Mesendoderm (in vitro differentiated cells): ENCODE measurements at regions not wholly inside any gene's neighbourhood (a gene's known extent, or its start where the extent isn't known, plus 50 kb on each side); places are given as distances from the start of the nearest gene placed in this dataset.

ENCODE experiments used
- DNase-seq: peaks from one replicate; pipeline ENCODE4 v3.0.0; 2013
- H2AK5ac ChIP-seq: 2 replicates; pipeline ENCODE4 v1.6.1; 2013; ENCODE audit warnings: low read length, inconsistent platforms
- H2BK120ac ChIP-seq: 2 replicates; pipeline ENCODE4 v1.6.1; 2013; ENCODE audit warnings: low read depth, mild to moderate bottlenecking, low read length, moderate library complexity, mixed read lengths
- H2BK15ac ChIP-seq: replicated peaks from 2 replicates; pipeline ENCODE4 v1.6.1; 2013; ENCODE audit warnings: low read depth, mild to moderate bottlenecking, moderate library complexity
- H2BK5ac ChIP-seq: 2 replicates; pipeline ENCODE4 v1.6.1; 2013; ENCODE audit warnings: low read length, inconsistent platforms
- H3K18ac ChIP-seq: 2 replicates; pipeline ENCODE4 v1.6.1; 2013; ENCODE audit warnings: mild to moderate bottlenecking, low read length, mixed read lengths
- H3K23ac ChIP-seq: one replicate; pipeline ENCODE4 v1.6.1; 2013; ENCODE audit warnings: low read length
- H3K27ac ChIP-seq: 2 replicates; pipeline ENCODE4 v1.5.1; 2013; ENCODE audit warnings: low read depth, mild to moderate bottlenecking, inconsistent platforms, low read length, moderate library complexity
- H3K27me3 ChIP-seq: 2 replicates; pipeline ENCODE4 v1.6.1; 2013; ENCODE audit warnings: low read length, control low read depth, mild to moderate bottlenecking, inconsistent platforms; ENCODE audit not compliant: insufficient read depth, poor library complexity
- H3K36me3 ChIP-seq: 2 replicates; pipeline ENCODE4 v1.6.1; 2013; ENCODE audit warnings: low read length, inconsistent platforms; ENCODE audit not compliant: control insufficient read depth, insufficient read depth
- H3K4ac ChIP-seq: one replicate; pipeline ENCODE4 v1.6.1; 2013; ENCODE audit warnings: low read depth, mild to moderate bottlenecking, low read length, moderate library complexity
- H3K4me1 ChIP-seq: 2 replicates; pipeline ENCODE4 v1.6.1; 2013; ENCODE audit warnings: low read depth, low read length, inconsistent platforms; ENCODE audit not compliant: control insufficient read depth
- H3K4me2 ChIP-seq: 2 replicates; pipeline ENCODE4 v1.6.1; 2013; ENCODE audit warnings: low read length
- H3K4me3 ChIP-seq: 2 replicates; pipeline ENCODE4 v1.5.1; 2013; ENCODE audit warnings: mild to moderate bottlenecking, low read length
- H3K56ac ChIP-seq: one replicate; pipeline ENCODE4 v1.6.1; 2013; ENCODE audit warnings: low read length
- H3K79me1 ChIP-seq: 2 replicates; pipeline ENCODE4 v1.6.1; 2013; ENCODE audit warnings: low read length, inconsistent platforms
- H3K79me2 ChIP-seq: 2 replicates; pipeline ENCODE4 v1.6.1; 2013; ENCODE audit warnings: mild to moderate bottlenecking, low read length; ENCODE audit not compliant: control insufficient read depth, insufficient read depth
- H3K9ac ChIP-seq: 2 replicates; pipeline ENCODE4 v1.6.1; 2013; ENCODE audit warnings: low read length, inconsistent platforms
- H4K5ac ChIP-seq: one replicate; pipeline ENCODE4 v1.6.1; 2013; ENCODE audit warnings: low read length
- H4K8ac ChIP-seq: one replicate; pipeline ENCODE4 v1.6.1; 2013; ENCODE audit warnings: low read depth, mild to moderate bottlenecking, control low read depth, low read length, moderate library complexity
- WGBS: extraction: QIAGEN DNeasy Blood & Tissue Kit; methylation state at CpG from one replicate; pipeline ENCODE4 v1.1.7; 2013; ENCODE audit warnings: low lambda C conversion rate, missing lambda C conversion rate; ENCODE audit not compliant: insufficient coverage; ENCODE audit errors: extremely low coverage; 5-methylcytosine and 5-hydroxymethylcytosine counted together

DNA sequence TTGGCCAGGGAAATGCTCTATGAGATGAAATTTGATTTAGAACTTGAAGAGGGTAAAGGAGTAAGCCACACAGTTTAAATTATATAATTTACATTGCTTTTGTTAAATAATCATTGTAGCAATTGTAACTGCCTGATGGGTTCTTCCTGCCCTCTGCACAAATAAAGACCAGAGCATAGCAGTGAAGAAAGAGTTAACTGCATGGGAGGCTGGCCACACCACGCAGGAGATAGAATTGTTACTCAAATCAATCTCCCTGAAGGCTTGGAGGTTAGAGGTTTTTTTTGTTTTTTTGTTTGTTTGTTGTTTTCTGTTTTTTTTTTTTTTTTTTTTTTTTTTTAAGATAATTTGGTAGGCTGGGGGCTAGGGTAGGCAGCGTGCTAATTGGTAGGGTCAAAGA lies 467.0 kb upstream of the GOT2 start:
- Histone ChIP-seq H3K23ac (no peak overlapping the region), H3K4ac (no peak overlapping the region), H3K36me3 (no peaks in the 10 kb centered on the region), H3K9ac (no peak overlapping the region), H3K79me1 (no peaks in the 10 kb centered on the region), H3K18ac (no peak overlapping the region), H3K56ac (no peak overlapping the region), H3K4me2 (no peak overlapping the region), H2AK5ac (no peak overlapping the region), H4K5ac (no peak overlapping the region), H2BK5ac (no peak overlapping the region), H4K8ac (no peak overlapping the region), H3K27me3 (no peaks in the 10 kb centered on the region), H3K4me3 (no peak overlapping the region), H3K27ac (no peak overlapping the region), H2BK15ac (no peak overlapping the region), H2BK120ac (no peak overlapping the region), H3K4me1 (no peaks in the 10 kb centered on the region), H3K79me2 (no peaks in the 10 kb centered on the region)
- no peak for DNase-seq
- no CpG with 5 or more reads among the region's 2 CpGs for WGBS

DNA sequence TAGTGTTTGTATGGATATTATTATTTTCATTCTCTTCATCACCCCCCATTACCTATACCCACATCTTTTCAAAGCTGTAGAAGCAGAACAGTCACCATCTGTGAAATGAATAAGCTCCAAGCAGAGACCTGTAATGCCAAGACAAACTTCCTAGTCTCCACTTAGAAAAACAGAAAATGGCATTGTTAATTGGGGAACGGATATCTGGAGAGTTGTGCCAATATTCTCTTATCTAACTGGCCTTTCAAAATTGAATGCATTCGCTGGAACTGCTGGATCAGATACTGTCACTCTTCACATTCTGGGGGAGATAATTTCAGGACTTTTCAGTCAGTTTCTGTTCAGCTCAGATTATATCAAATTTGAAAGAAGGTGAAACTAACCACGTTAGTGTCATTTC lies 464.4 kb upstream of the GOT2 start:
- H3K4me3 ChIP-seq = no peak overlapping the region
- H2BK120ac ChIP-seq = no peak overlapping the region
- no peak overlapping the region for H3K9ac ChIP-seq
- H2BK15ac ChIP-seq = no peak overlapping the region
- no peak overlapping the region for H4K5ac ChIP-seq
- no peak overlapping the region for H3K18ac ChIP-seq
- no peaks in the 10 kb centered on the region for H3K27me3 ChIP-seq
- H3K4ac ChIP-seq = no peak overlapping the region
- H3K56ac ChIP-seq = no peak overlapping the region
- H3K27ac ChIP-seq = no peak overlapping the region
- H2AK5ac ChIP-seq = no peak overlapping the region
- no peak overlapping the region for H4K8ac ChIP-seq
- no peak overlapping the region for H2BK5ac ChIP-seq
- H3K79me2 ChIP-seq = no peaks in the 10 kb centered on the region
- DNase-seq = no peak
- H3K36me3 ChIP-seq = no peaks in the 10 kb centered on the region
- no peak overlapping the region for H3K4me2 ChIP-seq
- H3K23ac ChIP-seq = no peak overlapping the region
- no peaks in the 10 kb centered on the region for H3K4me1 ChIP-seq
- no CpG with 5 or more reads among the region's 3 CpGs for WGBS
- H3K79me1 ChIP-seq = no peaks in the 10 kb centered on the region

DNA sequence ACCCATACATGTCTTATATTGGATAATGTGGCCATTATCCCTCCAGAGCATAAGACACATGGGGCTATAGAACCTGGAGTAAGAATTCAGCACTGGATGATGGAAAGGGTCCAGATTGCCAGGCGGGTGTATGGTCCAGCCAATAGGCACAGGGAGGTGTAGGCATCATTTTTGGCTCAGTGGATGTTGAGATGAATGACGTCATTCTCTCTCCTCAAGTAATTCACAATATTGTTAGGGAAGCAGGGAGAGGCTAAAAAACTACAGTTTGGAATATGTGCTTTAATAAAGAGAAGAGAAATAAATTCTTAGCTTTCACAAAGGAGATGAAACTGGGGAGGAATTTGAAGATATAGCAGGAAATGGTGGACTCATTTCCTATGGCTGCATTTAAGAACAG lies 461.1 kb upstream of the GOT2 start:
- no peak overlapping the region for H3K4me3 ChIP-seq
- H3K27me3 ChIP-seq = no peaks in the 10 kb centered on the region
- no peak overlapping the region for H3K23ac ChIP-seq
- no peak for DNase-seq
- H3K4me1 ChIP-seq = no peaks in the 10 kb centered on the region
- no peaks in the 10 kb centered on the region for H3K36me3 ChIP-seq
- no peak overlapping the region for H4K8ac ChIP-seq
- H3K56ac ChIP-seq = no peak overlapping the region
- no peak overlapping the region for H3K27ac ChIP-seq
- H3K79me2 ChIP-seq = no peaks in the 10 kb centered on the region
- H4K5ac ChIP-seq = no peak overlapping the region
- H3K18ac ChIP-seq = no peak overlapping the region
- no peak overlapping the region for H3K4ac ChIP-seq
- H2BK120ac ChIP-seq = no peak overlapping the region
- no peak overlapping the region for H3K4me2 ChIP-seq
- H2BK5ac ChIP-seq = no peak overlapping the region
- H2BK15ac ChIP-seq = no peak overlapping the region
- no peak overlapping the region for H3K9ac ChIP-seq
- WGBS = no CpG with 5 or more reads among the region's 2 CpGs
- no peaks in the 10 kb centered on the region for H3K79me1 ChIP-seq
- H2AK5ac ChIP-seq = no peak overlapping the region

DNA sequence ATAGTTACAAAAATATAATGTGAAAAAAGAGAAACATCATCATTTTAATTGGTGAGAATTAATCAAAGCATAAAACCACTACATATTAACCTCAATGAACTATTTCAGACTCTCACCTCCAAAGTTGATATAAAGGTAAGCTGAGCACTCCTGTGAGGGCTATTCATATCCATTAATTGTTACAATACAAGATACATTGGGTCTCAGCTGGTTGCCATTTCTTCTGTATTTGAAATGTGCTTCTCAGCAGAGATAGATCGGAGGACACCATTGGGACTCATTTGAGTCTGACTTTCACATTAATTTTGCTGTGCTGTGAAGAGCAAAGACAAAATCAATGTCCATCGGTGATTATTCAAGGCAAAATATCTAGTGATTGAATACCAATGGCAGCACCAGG lies 459.5 kb upstream of the GOT2 start:
- Histone ChIP-seq H3K4me1 (no peaks in the 10 kb centered on the region), H3K36me3 (no peaks in the 10 kb centered on the region), H3K18ac (no peak overlapping the region), H3K9ac (no peak overlapping the region), H3K23ac (no peak overlapping the region), H3K4me3 (no peak overlapping the region), H3K27me3 (no peaks in the 10 kb centered on the region), H2BK15ac (no peak overlapping the region), H3K56ac (no peak overlapping the region), H3K79me1 (no peaks in the 10 kb centered on the region), H2BK5ac (no peak overlapping the region), H4K5ac (no peak overlapping the region), H2BK120ac (no peak overlapping the region), H3K4ac (no peak overlapping the region), H2AK5ac (no peak overlapping the region), H3K79me2 (no peaks in the 10 kb centered on the region), H3K4me2 (no peak overlapping the region), H4K8ac (no peak overlapping the region), H3K27ac (no peak overlapping the region)
- no CpG with 5 or more reads among the region's 2 CpGs for WGBS
- DNase-seq = no peak

DNA sequence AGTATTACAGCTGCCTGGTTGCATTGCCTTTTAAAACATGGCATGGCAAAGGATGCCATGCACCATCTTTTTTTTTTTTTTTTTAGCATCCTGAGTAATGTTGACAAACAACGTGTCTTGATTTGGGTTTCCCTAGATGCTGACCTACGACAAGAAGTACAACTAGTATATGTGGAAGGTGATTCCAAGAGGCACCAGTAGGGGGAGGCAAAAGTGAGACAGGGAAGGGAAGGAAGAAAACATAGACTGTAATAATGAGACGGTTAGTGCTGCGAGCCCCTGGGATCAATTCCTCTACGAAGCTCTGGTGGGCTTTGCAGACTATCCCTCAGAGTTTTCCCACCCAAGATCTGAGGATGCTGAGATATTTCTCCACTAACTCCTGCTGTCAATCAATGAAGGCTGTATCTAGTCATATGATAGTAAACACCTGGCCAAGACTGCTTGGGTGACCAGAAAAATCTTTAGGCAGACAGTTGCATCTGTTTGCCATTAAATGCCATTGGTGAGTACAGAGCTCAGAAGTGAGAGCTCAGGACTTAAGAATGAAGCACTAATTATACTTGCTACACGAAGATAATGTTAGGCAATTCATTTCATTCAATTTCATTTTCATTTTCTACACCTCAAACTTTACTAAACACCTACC lies 458.6 kb upstream of the GOT2 start:
- Histone ChIP-seq H2BK5ac (no peak overlapping the region), H3K4me3 (no peak overlapping the region), H3K9ac (no peak overlapping the region), H3K79me2 (no peaks in the 10 kb centered on the region), H4K8ac (no peak overlapping the region), H2AK5ac (no peak overlapping the region), H3K56ac (no peak overlapping the region), H2BK120ac (no peak overlapping the region), H3K36me3 (no peaks in the 10 kb centered on the region), H3K27ac (no peak overlapping the region), H3K4me1 (no peaks in the 10 kb centered on the region), H3K27me3 (no peaks in the 10 kb centered on the region), H4K5ac (no peak overlapping the region), H3K23ac (no peak overlapping the region), H3K4me2 (no peak overlapping the region), H3K4ac (no peak overlapping the region), H2BK15ac (no peak overlapping the region), H3K79me1 (no peaks in the 10 kb centered on the region), H3K18ac (no peak overlapping the region)
- DNase-seq = peak; percentile 65
- WGBS = no CpG with 5 or more reads among the region's 6 CpGs

DNA sequence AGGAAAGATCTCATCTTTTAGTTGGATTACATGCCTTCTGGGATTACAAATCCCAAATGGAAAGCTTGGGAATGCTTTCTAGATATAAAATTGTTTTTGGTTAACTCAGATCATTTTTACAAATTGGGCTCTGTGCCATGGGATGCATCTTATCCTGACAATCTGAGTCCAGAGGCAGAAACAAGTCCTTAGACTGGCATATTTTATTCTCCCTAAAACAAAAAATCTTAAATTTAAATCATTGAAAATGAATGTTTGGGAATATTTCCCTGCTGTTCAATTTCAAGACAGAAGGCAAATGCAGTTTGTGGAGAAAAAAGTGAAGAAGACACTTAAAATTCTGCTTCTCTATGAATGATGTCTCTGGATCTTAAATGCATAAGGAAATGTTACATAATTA lies 456.6 kb upstream of the GOT2 start:
- Histone ChIP-seq H3K27me3 (no peaks in the 10 kb centered on the region), H3K79me1 (no peaks in the 10 kb centered on the region)
- DNase-seq = no peak

More for the DNA sequence above, 456.6 kb upstream of the GOT2 start:
- H4K5ac ChIP-seq = no peak overlapping the region
- H3K18ac ChIP-seq = no peak overlapping the region
- H3K79me2 ChIP-seq = no peaks in the 10 kb centered on the region
- no peak overlapping the region for H3K9ac ChIP-seq
- H2BK120ac ChIP-seq = no peak overlapping the region
- H3K36me3 ChIP-seq = no peaks in the 10 kb centered on the region
- H2AK5ac ChIP-seq = no peak overlapping the region
- no peak overlapping the region for H3K4me2 ChIP-seq
- no peak overlapping the region for H4K8ac ChIP-seq
- no peak overlapping the region for H3K23ac ChIP-seq
- H3K4ac ChIP-seq = no peak overlapping the region
- no peak overlapping the region for H3K56ac ChIP-seq
- H3K4me3 ChIP-seq = no peak overlapping the region
- no peaks in the 10 kb centered on the region for H3K4me1 ChIP-seq
- H2BK15ac ChIP-seq = no peak overlapping the region
- no peak overlapping the region for H3K27ac ChIP-seq
- no peak overlapping the region for H2BK5ac ChIP-seq
